SK-N-MC (cell line): ENCODE measurements at regions not wholly inside any gene's neighbourhood (a gene's known extent, or its start where the extent isn't known, plus 50 kb on each side); places are given as distances from the start of the nearest gene placed in this dataset.

Source experiments
- EZH2 ChIP-seq: fragments of 200-600 bp; sonication (generic); IDR thresholded peaks from one replicate; pipeline ENCODE4 v1.6.1; 2017; ENCODE audit warnings: antibody characterized with exemption
- FOXP2 ChIP-seq: optimal IDR thresholded peaks from 2 replicates; pipeline ENCODE3; 2011; ENCODE audit warnings: mild to moderate bottlenecking, moderate library complexity; ENCODE audit not compliant: insufficient read depth; ENCODE audit errors: extremely low read length, control extremely low read depth
- POLR2AphosphoS5 ChIP-seq: IDR thresholded peaks from 2 replicates; pipeline ENCODE4 v1.6.1; 2012; ENCODE audit warnings: mild to moderate bottlenecking, low read depth, low read length, borderline replicate concordance

DNA sequence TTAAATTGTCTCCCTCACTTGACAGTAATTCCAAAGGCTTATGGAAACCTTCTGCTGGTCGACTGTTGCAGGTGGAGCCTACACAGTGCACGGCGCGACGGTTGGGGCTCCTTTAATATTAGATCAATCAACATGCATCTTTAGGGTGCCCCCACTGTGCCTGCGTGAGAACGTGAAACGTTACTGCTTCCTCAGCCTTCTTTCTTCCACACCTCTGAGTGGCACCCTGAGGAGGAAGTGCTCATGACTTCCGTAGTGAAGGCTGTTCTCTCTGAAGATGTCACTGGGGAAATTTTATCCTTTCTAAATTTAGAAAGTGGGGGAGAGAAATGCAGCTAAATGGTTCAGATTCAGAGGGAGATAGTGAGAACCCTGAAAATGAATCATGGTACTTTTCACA, 184.0 kb upstream of the ZFP42 start:
- TF ChIP-seq POLR2AphosphoS5 (no peak), EZH2 (no peak), FOXP2 (no peak)
